GM19452 (cell line): ENCODE measurements at regions not wholly inside any gene's neighbourhood (a gene's known extent, or its start where the extent isn't known, plus 50 kb on each side); places are given as distances from the start of the nearest gene placed in this dataset.
"Not testable (repeated sequence)": the region's sequence is repeated elsewhere in the genome, so short reads cannot be mapped to it uniquely, and the experiment has no call there.

Experiments used
- ATAC-seq: cut with Tn5 transposase; IDR thresholded peaks from one replicate; pipeline ENCODE4 v1.9.1; 2021; ENCODE audit not compliant: unreplicated experiment

DNA sequence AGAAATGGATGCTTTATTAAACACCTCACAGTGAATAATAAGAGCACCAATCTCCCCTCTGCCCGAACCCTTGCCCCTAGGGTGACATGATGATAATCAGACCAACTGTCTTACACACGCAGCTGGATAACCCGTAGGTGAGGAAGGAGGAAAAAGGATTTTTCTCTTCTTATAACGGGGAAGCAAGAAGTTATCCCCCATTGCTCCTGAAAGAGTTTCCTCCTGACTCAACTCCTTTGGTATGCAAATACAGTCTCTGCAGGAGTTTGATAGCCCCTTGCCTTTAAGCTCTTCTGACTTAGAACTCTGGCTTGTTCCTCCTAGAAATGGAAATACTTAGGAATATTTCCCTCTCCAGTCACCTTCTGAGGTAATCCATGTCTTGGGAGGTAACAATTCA is 455.8 kb downstream of the TMEM135 start:
- no peak for ATAC-seq

DNA sequence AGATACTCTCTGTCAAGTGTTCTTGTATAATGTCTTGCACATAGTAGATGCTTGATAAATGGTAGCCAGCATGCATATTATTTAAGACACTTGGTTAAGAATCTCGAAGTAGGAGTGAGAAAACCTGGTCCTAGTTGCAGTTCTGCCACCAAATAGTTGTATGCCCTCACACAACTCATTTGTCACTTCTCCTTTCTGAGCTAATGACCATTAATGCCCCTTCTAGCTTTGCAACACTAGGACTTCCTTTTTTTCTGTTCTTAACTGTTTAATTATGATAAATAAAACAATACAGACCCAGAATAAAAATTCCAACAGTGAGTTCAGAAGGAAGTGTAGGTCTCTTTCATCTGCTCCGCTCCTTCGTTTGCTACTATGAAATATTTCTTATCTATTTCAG is 453.6 kb downstream of the TMEM135 start:
- ATAC-seq: no peak

DNA sequence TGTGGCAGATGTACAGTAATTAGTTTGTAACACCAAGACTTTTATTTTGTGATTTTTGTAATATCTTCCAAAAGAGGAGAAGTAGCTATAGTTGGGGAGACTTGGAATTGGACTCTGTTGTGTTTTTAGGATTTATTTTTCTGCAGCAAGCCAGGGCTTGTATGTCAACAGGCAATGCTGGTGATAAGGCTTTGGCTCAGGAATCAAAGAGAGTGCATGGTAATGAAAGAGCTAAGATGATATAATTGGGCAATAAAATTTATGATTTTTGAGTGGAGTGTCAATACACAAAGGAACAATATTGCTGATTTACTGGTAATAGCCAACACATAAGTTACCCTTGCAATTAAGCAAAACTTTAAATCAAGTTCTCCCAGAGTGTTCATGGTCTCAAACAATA is 452.9 kb downstream of the TMEM135 start:
- no peak for ATAC-seq

DNA sequence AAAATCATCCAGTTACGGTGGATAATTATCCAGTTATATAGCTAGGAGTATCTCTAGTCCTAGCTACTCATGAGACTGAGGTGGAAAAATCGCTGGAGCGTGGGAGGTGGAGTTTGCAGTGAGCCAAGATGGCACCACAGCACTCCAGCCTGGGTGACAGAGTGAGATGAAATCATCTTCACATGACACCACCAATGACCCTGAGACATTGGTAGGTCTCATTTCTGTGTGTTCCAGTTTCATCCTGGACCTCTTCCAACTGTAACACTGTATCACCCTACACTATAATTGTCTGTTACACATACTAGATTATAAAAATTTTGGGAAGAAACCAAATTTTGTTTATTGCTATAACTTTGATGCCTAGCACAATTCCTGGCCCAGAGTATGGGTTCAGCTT is 446.8 kb downstream of the TMEM135 start:
- no peak for ATAC-seq

- no peak for ATAC-seq
Observed at GRCh38 chr11:87477321-87477720, 439.6 kb downstream of the TMEM135 start.

GRCh38 chr11:87473174-87473573 is 435.4 kb downstream of the TMEM135 start:
- no peak for ATAC-seq

- no peak for ATAC-seq
Observed at GRCh38 chr11:87466223-87466622, 428.5 kb downstream of the TMEM135 start.

DNA sequence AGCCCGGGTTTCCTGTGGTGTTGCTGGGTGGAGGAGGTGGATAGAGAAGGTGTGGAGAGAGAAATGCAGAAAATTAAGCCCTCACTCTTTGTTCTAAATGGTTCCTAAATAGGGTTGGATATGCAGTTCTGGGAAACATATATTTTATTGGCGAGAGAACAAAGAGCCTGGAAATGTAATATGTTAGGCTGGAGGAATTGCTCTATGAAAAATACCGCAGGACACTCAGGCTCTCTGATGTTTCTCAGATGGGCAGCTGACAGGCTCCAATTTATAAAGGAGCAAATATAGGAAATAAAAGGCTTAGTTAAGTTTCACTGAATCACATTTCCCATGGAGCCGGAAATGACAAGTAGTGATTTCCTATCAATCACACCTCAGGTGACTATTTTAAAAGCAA is 428.0 kb downstream of the TMEM135 start:
- no peak for ATAC-seq

DNA sequence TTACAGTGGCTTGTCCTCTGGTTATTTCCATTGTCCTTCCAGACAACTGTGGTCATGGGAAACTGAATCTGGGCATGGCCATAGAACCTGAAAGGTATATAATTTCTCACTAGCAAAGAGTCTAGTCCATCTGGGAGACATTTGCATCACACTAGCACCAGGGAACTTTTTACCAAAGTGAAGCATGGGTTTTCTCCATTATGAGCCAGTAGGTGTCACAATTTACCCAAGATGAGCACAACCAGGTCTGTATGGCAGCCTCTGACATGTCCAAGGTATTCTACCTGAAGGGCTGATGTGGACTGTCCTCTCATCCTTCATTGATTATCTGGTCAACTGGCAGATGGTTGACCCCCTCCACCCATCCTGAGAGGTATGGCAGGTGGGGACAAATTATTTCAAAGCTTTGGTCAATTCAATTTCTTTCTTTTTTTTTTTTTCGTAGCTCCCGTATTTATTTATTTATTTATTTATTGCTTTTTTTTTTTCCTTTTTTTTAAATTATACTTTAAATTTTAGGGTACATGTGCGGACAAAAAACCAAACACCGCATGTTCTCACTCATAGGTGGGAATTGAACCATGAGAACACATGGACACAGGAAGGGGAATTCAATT is 425.9 kb downstream of the TMEM135 start:
- no peak for ATAC-seq

GRCh38 chr11:87462171-87462570 is 424.4 kb downstream of the TMEM135 start:
- ATAC-seq: no peak

DNA sequence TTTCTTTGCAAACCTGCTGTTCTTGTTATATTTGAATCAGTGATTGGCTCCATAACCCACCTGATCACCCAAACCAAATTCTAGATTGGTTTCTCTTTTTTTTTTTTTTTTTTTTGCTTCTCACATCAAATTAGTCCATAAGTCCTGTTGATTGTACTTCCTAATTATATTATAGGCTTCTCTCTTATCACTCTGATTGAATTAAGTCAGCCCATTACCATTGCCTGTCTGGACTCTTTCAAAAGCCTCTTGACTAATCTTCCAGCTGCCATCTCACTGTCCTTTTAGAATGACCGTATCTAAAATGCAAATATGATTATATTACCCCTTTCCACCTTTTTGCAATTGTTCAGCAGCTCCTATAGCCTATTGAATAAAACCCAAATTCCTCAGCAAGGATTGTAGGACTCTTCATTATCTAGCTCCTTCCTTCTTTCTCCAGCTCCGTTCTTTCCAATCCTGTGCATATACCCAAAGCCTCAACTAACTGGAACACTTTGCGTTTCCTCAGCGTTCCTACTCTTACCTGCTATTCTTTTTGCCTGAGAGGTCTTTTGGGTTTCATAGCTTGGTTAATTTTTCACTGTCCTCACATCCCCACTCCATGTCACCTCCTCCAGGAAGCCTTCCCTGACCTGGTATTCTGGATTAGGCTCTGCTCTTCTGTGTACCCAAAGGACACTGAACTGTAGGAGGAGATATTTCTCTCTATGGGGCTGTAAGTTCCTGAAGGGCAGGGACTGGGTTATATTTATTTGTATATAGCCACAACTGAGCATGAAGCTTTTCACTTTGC is 423.3 kb downstream of the TMEM135 start:
- ATAC-seq: no peak

DNA sequence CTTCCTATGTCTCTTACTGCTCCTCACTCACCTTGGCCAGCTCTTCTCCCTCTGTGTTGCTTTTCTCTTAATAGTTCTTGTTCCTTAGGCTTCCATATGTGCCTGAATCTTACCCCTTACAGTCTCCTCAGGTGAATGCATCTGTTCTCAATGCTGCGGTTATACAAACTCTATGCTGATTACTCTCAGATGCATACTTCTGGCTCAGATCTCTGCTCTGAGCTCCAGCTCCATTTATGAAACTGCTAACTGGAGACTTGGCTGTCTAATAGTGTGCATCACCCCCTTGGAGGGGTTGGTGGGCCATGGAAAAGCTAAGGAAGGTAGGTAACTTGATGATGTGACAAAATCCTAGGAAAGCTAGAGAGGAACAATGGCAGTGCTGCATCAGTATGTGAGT is 422.5 kb downstream of the TMEM135 start:
- no peak for ATAC-seq

- ATAC-seq: no peak
Observed at GRCh38 chr11:87459351-87459750, 421.6 kb downstream of the TMEM135 start.

- no peak for ATAC-seq
Observed at GRCh38 chr11:87456499-87456898, 418.8 kb downstream of the TMEM135 start.

GRCh38 chr11:87455180-87455579 is 417.4 kb downstream of the TMEM135 start:
- ATAC-seq: no peak

- peak; percentile 59 for ATAC-seq
Observed at GRCh38 chr11:87454241-87454640, 416.5 kb downstream of the TMEM135 start.

GRCh38 chr11:87453531-87454089 is 415.9 kb downstream of the TMEM135 start:
- peak; percentile 23 for ATAC-seq

GRCh38 chr11:87452025-87452424 is 414.3 kb downstream of the TMEM135 start:
- ATAC-seq: not testable (repeated sequence)

DNA sequence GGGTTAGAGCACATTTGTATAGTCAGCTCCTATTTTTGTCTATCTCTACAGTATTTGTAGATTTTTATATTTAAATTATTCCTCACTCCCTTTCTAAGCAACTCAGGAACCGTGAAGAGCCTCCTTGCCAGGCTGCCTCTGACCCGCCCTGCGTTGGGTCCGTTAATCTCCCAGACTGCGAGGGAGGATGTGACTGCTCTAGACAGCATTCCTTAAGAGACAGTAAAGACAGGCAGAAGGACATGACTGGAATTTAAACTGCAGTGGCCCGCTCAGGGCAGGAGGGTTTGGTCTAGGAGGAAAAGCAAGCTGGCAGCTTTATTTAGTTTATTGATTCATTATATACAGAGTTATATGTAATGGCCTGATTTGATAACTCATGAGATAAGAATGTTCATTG is 413.7 kb downstream of the TMEM135 start:
- no peak for ATAC-seq

GRCh38 chr11:87447606-87448005 is 409.9 kb downstream of the TMEM135 start:
- ATAC-seq: no peak

DNA sequence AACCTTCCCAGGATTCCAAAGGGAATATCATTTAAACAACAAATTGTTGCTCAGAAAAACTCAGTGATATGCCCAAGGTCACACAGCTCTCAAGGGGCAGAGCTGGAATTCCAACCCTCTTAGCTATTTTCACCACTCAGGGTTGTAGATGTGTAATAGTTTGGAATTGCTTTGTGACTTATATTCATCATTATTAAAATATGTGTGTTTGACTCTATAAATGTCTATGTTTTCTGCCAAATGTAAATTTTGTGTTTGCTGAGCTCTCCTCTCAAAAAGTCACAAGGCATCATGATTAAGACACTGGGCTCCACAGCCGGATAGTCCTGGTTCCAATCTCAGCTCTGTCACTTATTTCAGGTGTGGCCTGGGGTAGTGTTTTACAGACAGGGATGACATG is 407.3 kb downstream of the TMEM135 start:
- no peak for ATAC-seq

- no peak for ATAC-seq
Observed at GRCh38 chr11:87443707-87444106, 406.0 kb downstream of the TMEM135 start.
